H9 (cell line): ENCODE measurements at regions not wholly inside any gene's neighbourhood (a gene's known extent, or its start where the extent isn't known, plus 50 kb on each side); places are given as distances from the start of the nearest gene placed in this dataset.

Source experiments
- DNase-seq: peaks from one replicate; pipeline ENCODE4 v3.0.0-alpha.2; 2017
- H2AFZ ChIP-seq: one replicate; pipeline ENCODE4 v1.6.1; 2013; ENCODE audit warnings: mild to moderate bottlenecking, low read length, control low read depth, moderate library complexity
- H2AK5ac ChIP-seq: 2 replicates; pipeline ENCODE4 v1.6.1; 2013; ENCODE audit warnings: low read length, control low read depth, mixed read lengths; ENCODE audit not compliant: insufficient read length
- H2BK120ac ChIP-seq: one replicate; pipeline ENCODE4 v1.6.1; 2013; ENCODE audit warnings: low read depth, mild to moderate bottlenecking, low read length, control low read depth, inconsistent platforms; ENCODE audit not compliant: poor library complexity, severe bottlenecking
- H2BK12ac ChIP-seq: 2 replicates; pipeline ENCODE4 v1.6.1; 2013; ENCODE audit warnings: low read length, control low read depth, mixed read lengths, low read depth; ENCODE audit not compliant: insufficient read length
- H2BK15ac ChIP-seq: 2 replicates; pipeline ENCODE4 v1.6.1; 2013; ENCODE audit warnings: low read depth, low read length, control low read depth
- H2BK20ac ChIP-seq: one replicate; pipeline ENCODE4 v1.6.1; 2013; ENCODE audit warnings: low read depth, mild to moderate bottlenecking, low read length, control low read depth, inconsistent platforms; ENCODE audit not compliant: poor library complexity, severe bottlenecking
- H2BK5ac ChIP-seq: 2 replicates; pipeline ENCODE4 v1.6.1; 2013; ENCODE audit warnings: low read length, control low read depth, mixed read lengths; ENCODE audit not compliant: insufficient read length
- H3K14ac ChIP-seq: 2 replicates; pipeline ENCODE4 v1.6.1; 2013; ENCODE audit warnings: low read length, control low read depth; ENCODE audit not compliant: insufficient read depth
- H3K18ac ChIP-seq: 2 replicates; pipeline ENCODE4 v1.6.1; 2013; ENCODE audit warnings: low read depth, mild to moderate bottlenecking, mixed read lengths, low read length, control low read depth; ENCODE audit not compliant: insufficient read length
- H3K23ac ChIP-seq: 2 replicates; pipeline ENCODE4 v1.6.1; 2013; ENCODE audit warnings: low read length, control low read depth, mixed read lengths, low read depth; ENCODE audit not compliant: insufficient read length
- H3K23me2 ChIP-seq: 2 replicates; pipeline ENCODE4 v1.6.1; 2013; ENCODE audit warnings: low read depth, mild to moderate bottlenecking, mixed read lengths, low read length, control low read depth; ENCODE audit not compliant: insufficient read length, poor library complexity, severe bottlenecking
- H3K27ac ChIP-seq: 2 replicates; pipeline ENCODE4 v1.5.1; 2013; ENCODE audit warnings: low read length, control low read depth, mixed read lengths, low read depth; ENCODE audit not compliant: insufficient read length
- H3K27me3 ChIP-seq: 2 replicates; pipeline ENCODE4 v1.6.1; 2013; ENCODE audit warnings: low read length, control low read depth, inconsistent platforms; ENCODE audit not compliant: insufficient read depth
- H3K4ac ChIP-seq: 2 replicates; pipeline ENCODE4 v1.6.1; 2013; ENCODE audit warnings: low read depth, mild to moderate bottlenecking, control low read depth, inconsistent platforms, low read length, moderate library complexity
- H3K4me1 ChIP-seq: 2 replicates; pipeline ENCODE4 v1.6.1; 2013; ENCODE audit warnings: low read length, control low read depth, inconsistent platforms; ENCODE audit not compliant: insufficient read depth
- H3K4me2 ChIP-seq: 2 replicates; pipeline ENCODE4 v1.6.1; 2013; ENCODE audit warnings: low read length, control low read depth, mixed read lengths; ENCODE audit not compliant: insufficient read length, insufficient read depth
- H3K56ac ChIP-seq: 2 replicates; pipeline ENCODE4 v1.6.1; 2013; ENCODE audit warnings: low read depth, mild to moderate bottlenecking, mixed read lengths, low read length, control low read depth; ENCODE audit not compliant: insufficient read length
- H3K79me1 ChIP-seq: 2 replicates; pipeline ENCODE4 v1.6.1; 2013; ENCODE audit warnings: low read depth, mild to moderate bottlenecking, moderate library complexity, low read length, control low read depth, inconsistent platforms; ENCODE audit not compliant: insufficient read depth, poor library complexity, severe bottlenecking
- H3K79me2 ChIP-seq: 2 replicates; pipeline ENCODE4 v1.6.1; 2013; ENCODE audit warnings: low read length, control low read depth, inconsistent platforms; ENCODE audit not compliant: insufficient read depth
- H3K9ac ChIP-seq: 2 replicates; pipeline ENCODE4 v1.6.1; 2013; ENCODE audit warnings: low read length, control low read depth, mixed read lengths; ENCODE audit not compliant: insufficient read length; ENCODE audit errors: extremely low read depth
- H3K9me3 ChIP-seq: one replicate; pipeline ENCODE4 v1.6.1; 2013; ENCODE audit warnings: low read depth, low read length, inconsistent platforms; ENCODE audit not compliant: control insufficient read depth
- H3T11ph ChIP-seq: one replicate; pipeline ENCODE4 v1.6.1; 2013; ENCODE audit warnings: mild to moderate bottlenecking, low read length, control low read depth, inconsistent platforms
- H4K20me1 ChIP-seq: one replicate; pipeline ENCODE4 v1.6.1; 2013; ENCODE audit not compliant: control insufficient read depth, insufficient read length, insufficient read depth
- H4K5ac ChIP-seq: 2 replicates; pipeline ENCODE4 v1.6.1; 2013; ENCODE audit warnings: low read depth, mild to moderate bottlenecking, mixed read lengths, low read length, control low read depth; ENCODE audit not compliant: insufficient read length
- H4K8ac ChIP-seq: replicated peaks from 2 replicates; pipeline ENCODE4 v1.6.1; 2013; ENCODE audit warnings: low read length, control low read depth, mixed read lengths, low read depth; ENCODE audit not compliant: insufficient read length
- H4K91ac ChIP-seq: 2 replicates; pipeline ENCODE4 v1.6.1; 2013; ENCODE audit warnings: low read depth, mild to moderate bottlenecking, moderate library complexity, mixed read lengths, low read length, control low read depth; ENCODE audit not compliant: insufficient read length
- H3K27ac Mint-ChIP-seq, 3 experiments: 2 replicates in 2 of 3; 3 replicates in 1 of 3; pipeline ENCODE4 v1.8.0; 2020 to 2021; ENCODE audit warnings: mixed read lengths in 3 of 3, mild to moderate bottlenecking in 1 of 3, moderate library complexity in 1 of 3
- H3K27me3 Mint-ChIP-seq: 2 replicates; pipeline ENCODE4 v1.8.0; 2021; ENCODE audit warnings: low read depth, mild to moderate bottlenecking, moderate library complexity, mixed read lengths
- H3K36me3 Mint-ChIP-seq, 3 experiments: 2 replicates in 2 of 3; 3 replicates in 1 of 3; pipeline ENCODE4 v1.8.0; 2020 to 2021; ENCODE audit warnings: low read depth in 3 of 3, mixed read lengths in 3 of 3; ENCODE audit not compliant: insufficient read depth in 1 of 3
- H3K4me1 Mint-ChIP-seq, 2 experiments: 2 replicates each; pipeline ENCODE4 v1.8.0; 2020; ENCODE audit warnings: mixed read lengths in 2 of 2
- H3K4me3 Mint-ChIP-seq, 2 experiments: 2 replicates in 1 of 2; 3 replicates in 1 of 2; pipeline ENCODE4 v1.8.0; 2020 to 2021; ENCODE audit warnings: mild to moderate bottlenecking in 2 of 2, mixed read lengths in 2 of 2, moderate library complexity in 1 of 2
- H3K9me3 Mint-ChIP-seq, 2 experiments: 2 replicates in 1 of 2; 3 replicates in 1 of 2; pipeline ENCODE4 v1.8.0; 2020; ENCODE audit warnings: mild to moderate bottlenecking in 2 of 2, mixed read lengths in 2 of 2, moderate library complexity in 1 of 2
- TF ChIP-seq, protein P1 (sequence below): fragments of 200-600 bp; sonication (generic); conservative IDR thresholded peaks from 3 replicates; pipeline ENCODE4 v1.8.0; 2021; ENCODE audit warnings: antibody characterized with exemption, mild to moderate bottlenecking

DNA sequence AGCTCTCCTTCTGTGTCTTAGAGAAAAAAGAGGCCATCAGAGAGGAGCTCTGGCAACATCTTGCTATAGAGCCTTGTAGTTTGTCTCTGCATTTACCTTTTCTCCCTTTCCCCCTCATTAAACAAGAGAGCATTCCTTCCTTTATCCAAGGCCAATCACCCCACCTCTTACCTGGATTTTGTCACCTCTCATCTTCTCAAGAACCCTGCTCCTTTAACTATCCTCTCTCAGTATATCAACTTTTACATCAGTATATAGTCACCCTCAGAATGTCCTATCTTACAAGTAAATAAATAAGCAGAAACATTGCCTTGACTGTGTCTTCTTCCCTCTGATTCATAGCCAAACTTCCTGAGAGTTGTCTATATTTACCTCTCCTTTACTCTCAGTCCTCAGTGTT lies 105.0 kb upstream of the SLC38A2 start:
- H2BK5ac ChIP-seq: no peak overlapping the region
- no peak overlapping the region for H3K4me2 ChIP-seq
- peaks cover 13 to 14% of the 10 kb centered on the region in 2 experiments for H3K4me1 Mint-ChIP-seq

More for the DNA sequence above, 105.0 kb upstream of the SLC38A2 start:
- TF ChIP-seq, protein P1, sequence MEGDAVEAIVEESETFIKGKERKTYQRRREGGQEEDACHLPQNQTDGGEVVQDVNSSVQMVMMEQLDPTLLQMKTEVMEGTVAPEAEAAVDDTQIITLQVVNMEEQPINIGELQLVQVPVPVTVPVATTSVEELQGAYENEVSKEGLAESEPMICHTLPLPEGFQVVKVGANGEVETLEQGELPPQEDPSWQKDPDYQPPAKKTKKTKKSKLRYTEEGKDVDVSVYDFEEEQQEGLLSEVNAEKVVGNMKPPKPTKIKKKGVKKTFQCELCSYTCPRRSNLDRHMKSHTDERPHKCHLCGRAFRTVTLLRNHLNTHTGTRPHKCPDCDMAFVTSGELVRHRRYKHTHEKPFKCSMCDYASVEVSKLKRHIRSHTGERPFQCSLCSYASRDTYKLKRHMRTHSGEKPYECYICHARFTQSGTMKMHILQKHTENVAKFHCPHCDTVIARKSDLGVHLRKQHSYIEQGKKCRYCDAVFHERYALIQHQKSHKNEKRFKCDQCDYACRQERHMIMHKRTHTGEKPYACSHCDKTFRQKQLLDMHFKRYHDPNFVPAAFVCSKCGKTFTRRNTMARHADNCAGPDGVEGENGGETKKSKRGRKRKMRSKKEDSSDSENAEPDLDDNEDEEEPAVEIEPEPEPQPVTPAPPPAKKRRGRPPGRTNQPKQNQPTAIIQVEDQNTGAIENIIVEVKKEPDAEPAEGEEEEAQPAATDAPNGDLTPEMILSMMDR: no peak
- Histone ChIP-seq H2BK120ac (no peak overlapping the region), H4K8ac (no peak overlapping the region), H3K9ac (no peak overlapping the region), H3K18ac (no peak overlapping the region), H3K4me1 (peaks cover 2% of the 10 kb centered on the region), H3K23ac (no peak overlapping the region), H4K91ac (no peak overlapping the region), H3K14ac (no peak overlapping the region), H3K27me3 (no peaks in the 10 kb centered on the region), H2BK20ac (no peak overlapping the region), H2AFZ (no peak overlapping the region), H3K23me2 (no peaks in the 10 kb centered on the region), H3T11ph (no peak overlapping the region), H3K27ac (no peak overlapping the region), H4K5ac (no peak overlapping the region), H3K9me3 (no peaks in the 10 kb centered on the region), H3K56ac (no peak overlapping the region), H3K79me1 (no peaks in the 10 kb centered on the region), H2BK15ac (no peak overlapping the region), H2BK12ac (no peak overlapping the region), H4K20me1 (no peaks in the 10 kb centered on the region), H3K4ac (no peak overlapping the region), H2AK5ac (no peak overlapping the region), H3K79me2 (no peaks in the 10 kb centered on the region)
- H3K27me3 Mint-ChIP-seq: no peaks in the 10 kb centered on the region
- DNase-seq: no peak
- H3K36me3 Mint-ChIP-seq: peaks cover 0 to 4% (median 0%) of the 10 kb centered on the region in 3 experiments; a peak in 1 of 7 replicates
- no peaks in the 10 kb centered on the region for H3K9me3 Mint-ChIP-seq
- no peak overlapping the region for H3K27ac Mint-ChIP-seq
- H3K4me3 Mint-ChIP-seq: no peak overlapping the region
